SW480 (cell line): ENCODE measurements at regions not wholly inside any gene's neighbourhood (a gene's known extent, or its start where the extent isn't known, plus 50 kb on each side); places are given as distances from the start of the nearest gene placed in this dataset.

ENCODE experiments used
- DNase-seq: peaks from one replicate; pipeline ENCODE4 v3.0.0-alpha.2; 2016; ENCODE audit warnings: low spot score

DNA sequence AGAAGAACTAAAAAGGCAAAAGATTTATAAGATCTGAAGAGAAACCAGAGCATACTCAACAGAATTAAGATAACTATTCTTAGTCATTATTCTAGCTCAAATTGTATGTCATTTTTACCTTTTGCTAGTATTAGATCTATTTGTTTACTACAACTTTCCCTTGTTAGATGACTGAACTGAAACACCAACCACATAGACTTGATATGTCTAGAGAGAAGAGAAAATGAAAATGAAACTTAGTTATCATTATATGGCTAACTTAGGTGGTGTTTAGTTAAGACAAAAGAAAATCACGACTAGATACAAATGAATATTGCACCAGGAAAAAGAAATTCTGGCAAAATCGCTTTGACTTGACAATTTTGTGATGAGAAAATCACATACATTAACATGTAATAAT lies 690.8 kb downstream of the PCDH18 start:
- no peak for DNase-seq

DNA sequence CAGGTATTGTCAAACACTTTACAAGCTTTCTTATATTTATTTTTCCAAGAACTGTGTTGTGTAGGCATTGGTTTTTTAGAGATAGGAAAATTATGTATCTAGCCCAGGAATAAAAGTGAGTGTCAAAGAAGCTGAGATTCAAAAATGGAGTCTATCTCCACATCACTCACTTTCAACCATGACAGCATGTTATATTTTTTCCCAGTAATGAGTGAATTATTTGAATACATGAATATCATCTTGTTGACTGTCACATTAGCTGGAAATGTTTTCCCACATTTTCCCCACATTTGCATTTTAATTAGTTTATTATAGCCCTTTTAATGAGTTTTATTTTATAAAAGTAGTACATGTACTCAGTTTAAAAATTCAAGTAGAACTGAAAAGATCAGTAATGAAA lies 693.7 kb downstream of the PCDH18 start:
- no peak for DNase-seq

DNA sequence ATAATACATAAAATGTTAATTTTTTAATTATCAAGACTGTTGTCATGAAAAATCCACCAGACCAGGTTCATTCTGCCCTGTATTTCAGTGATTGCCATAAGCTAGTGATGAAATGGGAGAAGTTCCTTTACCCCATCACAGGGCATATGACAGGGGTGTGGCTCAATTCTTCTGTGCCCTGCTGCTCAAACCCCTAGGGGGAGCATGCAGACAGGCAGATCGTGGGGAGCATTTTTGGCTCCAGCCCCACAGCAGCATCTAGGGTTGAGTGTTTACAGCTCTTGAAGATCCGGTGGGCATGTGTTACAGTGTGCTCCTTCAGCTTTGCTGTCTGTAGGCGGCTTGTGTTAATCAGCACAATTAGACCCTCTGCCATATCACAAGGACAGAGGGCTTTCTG lies 700.7 kb downstream of the PCDH18 start:
- DNase-seq: no peak

DNA sequence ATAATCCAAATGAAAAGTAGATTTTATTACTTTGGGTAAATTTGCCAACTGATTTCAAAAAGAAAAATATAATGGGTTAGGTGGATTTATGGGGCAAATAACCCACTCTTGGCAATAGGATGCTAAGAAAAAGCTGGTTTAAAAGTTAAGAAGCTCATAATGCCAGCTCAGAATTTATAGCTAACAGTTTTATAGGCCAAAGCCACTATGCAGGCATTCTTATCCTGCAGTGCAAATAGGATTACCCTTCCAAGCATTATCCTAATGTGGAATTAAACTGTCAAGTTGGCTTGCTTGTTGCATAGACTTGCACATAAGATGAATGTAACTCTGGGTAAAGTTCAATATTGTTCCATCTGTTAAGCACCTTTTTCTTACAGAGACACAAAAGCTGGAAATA lies 703.0 kb downstream of the PCDH18 start:
- no peak for DNase-seq

DNA sequence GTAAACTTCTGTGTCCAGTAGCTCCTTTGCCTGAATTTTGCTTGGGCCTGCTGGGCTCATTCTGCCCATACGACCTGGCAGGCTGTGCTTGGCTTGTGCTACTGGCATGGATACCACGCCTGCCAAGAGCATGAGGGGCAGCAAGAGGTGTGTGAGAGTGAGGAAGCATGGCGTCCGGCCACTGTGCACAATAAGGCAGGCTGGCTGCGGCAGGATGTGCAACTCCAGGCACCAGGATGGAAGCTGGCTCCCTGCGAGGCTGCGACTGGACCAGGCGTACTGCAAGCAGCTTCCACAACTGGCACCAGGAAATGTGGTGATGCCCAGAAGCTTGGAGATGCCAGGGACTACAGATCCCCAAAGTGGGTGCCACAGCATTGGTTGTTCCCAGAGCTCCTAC lies 709.3 kb downstream of the PCDH18 start:
- DNase-seq: no peak

DNA sequence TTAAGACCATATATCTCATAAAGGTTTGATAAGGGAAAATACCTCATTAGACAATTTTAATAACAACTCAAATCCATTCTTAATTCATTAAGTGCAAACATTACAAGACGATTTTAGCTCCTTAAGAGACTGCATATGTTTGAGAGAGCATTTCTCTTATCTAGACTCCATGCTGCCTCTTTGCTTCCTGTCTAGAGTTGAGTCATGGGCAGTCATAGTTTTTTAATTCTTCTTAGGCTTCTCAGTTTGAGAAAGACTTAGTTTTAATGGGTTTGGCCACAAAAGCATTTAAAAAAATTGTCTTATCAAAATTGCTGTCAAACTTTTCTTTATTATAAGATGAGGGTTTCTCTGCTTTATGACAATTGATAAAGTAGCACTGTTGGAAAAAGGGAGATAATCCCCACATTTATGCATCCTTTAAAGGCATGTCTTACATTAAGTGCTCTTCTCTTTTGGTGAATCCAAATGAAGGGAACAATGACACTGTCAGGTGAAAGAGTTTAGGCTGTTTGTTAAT lies 713.4 kb downstream of the PCDH18 start:
- DNase-seq: no peak

DNA sequence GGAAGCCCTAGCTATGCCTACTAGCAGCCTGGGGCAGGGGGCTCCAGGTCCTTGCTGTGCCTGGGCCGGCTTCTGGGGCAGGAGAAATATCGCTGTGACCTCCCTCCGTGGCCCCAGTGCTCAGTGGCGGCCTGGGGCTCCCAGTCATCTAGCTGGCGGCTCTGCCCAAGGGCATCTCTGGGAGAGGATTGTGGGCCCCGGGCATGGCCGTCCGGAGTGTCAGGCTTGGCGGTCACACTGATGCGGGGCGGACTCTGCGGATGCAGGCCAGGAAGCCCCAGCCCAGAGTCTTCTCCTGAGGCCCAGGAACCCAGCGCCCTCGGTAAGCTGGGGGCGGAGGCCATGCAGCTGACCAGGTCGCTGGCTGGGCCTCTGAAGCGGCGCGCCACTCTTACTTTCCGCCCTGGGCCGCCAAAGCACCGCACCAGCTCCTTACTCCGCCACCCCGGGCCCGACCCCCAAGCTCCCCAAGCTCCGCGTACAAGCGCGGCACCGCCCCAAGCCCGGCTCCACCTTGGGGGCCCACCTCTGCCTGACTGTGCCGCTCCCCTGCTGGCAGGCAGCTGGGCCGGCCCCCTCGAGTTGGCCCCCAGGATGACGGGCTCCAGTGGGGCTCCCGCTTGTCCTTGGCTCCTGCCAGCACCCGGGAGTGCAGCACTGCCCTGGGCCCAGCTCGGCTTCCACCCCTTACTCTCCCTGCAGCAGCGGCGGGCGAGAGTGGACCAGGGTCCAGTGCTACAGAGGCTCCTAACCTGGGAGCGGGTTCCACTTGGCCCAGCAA lies 720.0 kb downstream of the PCDH18 start:
- DNase-seq: no peak

DNA sequence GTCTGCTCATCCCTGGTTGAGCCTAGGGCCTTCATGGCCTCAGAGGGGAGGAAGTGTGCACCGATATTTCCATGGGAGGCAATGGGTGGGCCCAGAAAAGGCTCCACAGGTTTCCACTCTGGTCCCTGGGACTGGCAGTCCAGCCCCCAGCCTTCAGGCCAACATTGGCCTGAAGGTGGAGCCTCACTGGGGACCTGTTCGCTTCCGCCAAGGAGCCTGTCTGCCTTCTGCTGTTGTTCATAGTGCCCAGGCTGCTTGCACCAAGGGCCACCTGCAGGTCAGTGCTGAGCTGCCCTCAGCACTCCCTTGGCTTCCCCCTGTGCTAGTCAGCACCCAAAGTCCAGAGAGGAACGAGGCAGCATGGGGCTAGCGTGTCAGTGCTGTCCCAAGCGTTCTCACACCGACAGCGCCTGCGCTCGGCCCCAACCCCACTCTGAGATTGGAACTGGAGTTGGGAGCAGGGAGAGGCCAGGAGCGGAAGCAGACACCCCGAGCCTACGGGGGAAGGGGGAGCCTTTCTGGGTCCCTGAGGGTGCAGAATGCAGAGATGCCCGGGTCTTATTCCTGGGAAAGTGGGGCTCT lies 720.7 kb downstream of the PCDH18 start:
- no peak for DNase-seq

DNA sequence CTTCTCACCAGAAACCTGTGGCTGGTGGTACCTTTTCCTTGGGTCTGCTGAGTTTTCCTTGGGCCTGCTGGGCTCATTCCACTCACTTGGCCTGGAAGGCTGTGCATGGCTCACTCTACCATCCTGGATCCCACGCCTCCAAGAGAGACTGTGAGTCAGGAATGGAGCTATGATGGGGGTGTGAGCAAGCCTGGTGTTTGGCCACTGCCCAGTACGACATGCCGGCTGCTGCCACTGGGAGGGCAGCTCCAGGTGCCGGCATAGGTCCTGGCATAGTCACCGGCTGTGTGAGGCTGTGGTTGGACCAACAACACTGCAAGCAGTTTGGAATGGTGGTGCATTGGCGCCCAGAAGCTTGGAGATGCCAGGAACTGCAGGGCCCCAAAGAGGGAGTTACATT lies 721.7 kb downstream of the PCDH18 start:
- DNase-seq: no peak

DNA sequence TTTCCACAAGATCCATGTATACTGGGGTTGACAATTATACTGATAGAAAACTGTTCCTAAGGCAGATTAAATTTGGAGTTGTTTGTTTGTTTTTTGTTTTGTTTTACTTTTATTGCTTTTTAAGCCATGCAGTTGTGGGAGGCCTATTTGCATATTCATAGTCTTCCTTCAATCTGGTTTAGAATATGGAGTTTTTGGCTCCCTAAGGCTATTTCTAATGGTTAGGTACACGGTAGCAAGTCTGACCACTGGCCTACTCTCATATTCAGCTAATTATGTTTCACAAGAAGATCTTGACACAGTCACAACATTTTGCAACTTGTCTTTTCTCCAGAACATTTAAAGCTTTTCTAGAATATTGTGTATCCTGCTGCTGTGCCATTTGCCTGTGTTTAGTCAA lies 725.5 kb downstream of the PCDH18 start:
- DNase-seq: no peak

DNA sequence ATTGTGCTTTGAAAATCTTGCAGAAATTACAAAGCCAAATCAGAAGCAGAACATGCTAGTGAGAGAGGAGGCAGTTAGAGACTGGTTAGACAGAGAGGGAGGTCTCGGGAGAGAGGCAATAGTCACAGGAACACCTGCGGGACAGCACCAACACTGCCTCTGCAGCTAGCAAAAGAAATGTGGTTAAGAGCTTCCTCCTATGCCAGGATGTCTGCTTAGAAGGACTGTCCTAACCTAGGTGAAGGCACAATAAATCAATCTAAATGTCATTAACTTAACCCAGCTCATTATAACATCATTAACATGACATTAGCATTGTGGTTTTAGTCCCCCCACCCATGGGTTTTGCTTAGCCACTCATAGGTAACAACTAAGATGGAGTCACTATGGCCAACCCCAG lies 726.7 kb downstream of the PCDH18 start:
- DNase-seq: no peak

DNA sequence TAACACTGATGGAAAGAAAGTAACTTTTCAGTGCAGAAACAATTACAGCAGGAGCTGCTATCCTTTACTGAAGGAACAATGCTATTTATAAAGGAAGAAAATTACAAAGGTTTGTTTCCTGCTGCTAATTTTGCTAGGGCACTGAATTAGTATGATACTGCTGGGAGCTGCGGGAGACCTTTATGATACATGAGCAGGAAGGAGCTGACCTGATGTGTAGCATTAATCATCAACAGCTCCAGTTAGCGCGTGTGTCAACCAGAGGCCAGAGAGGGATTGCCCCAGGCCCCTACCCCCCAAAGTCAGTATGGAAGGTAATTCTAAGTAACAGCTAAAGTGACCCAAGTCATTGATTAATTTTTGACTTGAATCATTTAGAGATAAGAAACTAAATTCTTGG lies 728.9 kb downstream of the PCDH18 start:
- DNase-seq: no peak

DNA sequence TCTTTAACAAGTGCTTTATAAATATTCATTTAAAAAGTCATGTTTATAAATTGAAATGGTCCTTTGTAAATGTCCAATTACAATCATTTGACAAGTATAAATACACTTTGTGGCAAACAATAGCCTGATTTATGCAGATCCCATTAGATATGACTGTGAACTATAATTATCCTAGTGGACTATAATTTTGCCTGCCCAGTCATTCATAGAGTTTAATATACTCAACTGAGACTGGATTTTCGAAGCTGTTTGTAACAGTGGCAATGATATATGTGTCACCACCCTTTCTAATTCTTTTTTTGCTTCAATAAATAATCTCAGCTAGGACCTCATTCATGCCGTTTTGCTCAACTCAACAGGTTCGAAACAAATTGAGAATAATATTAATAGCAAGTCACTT lies 732.0 kb downstream of the PCDH18 start:
- DNase-seq: no peak

DNA sequence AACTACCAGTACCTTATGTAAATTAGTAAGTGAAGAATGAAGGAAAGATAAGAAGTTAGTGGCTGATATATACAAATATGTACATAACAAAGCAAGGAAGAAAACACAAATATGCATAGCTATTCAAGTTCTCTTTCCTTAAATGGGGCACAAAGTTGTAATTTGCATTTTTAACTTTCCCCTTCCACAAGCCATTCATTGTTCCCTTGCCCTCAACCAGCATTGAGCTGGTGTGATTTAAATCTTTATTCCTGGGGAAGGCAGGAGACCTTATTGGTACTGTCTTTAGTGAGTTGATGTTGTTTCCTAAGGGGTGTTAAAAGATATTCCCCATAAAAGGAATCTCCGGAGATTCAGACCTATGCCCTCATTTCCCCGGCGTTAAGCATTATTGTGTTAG lies 735.3 kb downstream of the PCDH18 start:
- no peak for DNase-seq

DNA sequence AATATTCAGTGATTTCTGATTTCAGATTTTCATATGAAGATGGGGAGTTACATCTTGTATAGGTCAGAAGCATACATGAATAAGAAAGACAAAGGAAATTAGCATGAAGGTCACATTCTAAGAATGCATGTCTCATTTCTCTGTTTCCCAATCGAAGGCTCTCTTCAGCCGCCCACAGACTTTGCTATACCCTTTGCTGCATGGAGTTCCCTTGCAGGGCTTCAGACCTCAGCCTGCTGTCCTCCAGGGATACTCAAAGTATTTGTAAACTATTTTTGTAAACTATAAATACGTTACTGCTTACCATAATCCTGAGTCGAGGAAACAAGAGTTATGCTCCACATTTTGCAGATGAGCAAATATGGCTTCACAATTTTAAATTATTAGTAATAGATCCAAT lies 738.4 kb downstream of the PCDH18 start:
- DNase-seq: no peak

DNA sequence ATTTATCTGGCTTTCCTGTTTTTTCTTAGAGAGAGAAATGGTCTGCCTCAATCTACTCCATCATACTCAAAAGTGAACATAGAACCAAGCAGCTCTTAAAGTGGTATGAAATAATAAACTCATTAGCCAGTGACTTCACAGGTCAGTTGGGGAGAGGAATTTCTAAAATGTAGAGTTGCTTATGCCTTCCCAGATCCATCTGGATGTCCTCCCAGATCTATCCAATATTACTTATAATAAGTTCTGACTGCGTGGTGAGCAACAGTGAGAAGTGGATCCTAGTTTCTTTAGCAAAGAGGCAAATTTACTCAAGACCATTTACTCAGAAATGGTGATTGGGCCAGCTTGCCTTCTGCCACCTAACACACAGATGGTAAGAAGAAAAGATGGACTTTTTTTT lies 748.0 kb downstream of the PCDH18 start:
- no peak for DNase-seq

DNA sequence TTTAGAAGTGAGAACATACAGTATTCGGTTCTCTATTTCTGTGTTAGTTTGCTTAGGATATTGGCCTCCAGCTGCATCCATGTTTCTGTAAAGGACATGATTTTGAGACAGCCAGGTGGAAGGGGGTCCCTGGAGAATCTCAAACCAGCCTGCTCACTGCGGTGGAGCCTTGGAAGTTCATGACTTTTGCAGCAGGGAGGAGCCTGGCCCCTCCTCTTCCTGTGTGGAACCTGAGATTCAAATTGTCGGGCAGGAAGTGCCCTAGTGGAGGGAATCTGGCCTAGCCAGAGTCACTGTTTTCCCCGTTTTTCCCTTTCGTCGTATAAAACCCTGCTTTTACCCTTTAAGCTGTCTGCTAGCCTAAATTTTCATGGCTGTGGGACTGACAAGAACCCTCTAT lies 762.6 kb downstream of the PCDH18 start:
- no peak for DNase-seq

DNA sequence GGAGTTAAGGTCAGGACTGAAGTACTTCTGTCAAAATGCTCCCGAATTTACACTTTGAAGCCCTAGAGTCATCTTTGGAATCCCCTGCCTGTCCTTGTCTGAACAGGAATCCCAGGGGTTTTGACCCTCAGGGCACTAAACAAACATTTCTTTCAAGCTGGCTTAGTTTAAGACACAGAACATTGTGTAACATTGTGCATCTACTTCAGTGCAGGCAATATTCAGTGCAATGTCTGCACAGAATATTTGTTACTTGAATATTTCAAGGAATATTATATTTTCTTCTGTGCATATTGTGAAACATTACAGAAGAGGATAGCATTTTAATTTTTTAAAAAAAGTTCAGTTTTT lies 763.4 kb downstream of the PCDH18 start:
- no peak for DNase-seq

DNA sequence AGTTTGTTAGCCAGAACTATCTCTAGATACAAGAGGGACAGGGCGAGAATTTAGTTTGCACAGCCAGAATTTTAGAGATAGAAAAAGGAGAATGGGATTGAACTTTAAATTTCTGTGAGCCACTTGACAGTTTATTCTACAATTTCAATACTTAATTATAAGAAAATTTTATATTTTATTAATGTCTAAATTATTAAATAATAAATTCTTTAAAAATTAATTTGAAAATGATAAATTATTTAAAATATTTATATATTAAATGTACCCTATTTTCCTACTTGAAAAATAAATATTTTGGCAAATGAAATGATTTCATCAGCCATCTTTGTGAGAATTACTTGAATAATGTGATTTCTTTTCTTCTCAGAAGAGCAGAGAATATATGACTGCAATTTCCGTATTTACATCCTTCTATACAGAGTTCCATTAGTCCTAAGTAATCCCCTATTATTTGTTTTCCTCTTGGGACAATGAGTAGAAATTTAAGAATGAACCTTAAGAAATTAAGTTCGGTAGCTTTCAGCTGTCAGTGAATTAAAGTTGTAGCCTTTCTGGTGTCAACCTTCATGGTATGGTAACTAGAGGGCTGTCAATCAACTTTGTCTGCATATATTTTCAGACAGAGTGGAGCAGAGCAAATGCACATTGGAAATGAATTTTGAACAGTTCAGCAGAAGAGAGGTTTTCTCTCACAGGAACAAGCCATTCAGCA lies 763.9 kb downstream of the PCDH18 start:
- no peak for DNase-seq

DNA sequence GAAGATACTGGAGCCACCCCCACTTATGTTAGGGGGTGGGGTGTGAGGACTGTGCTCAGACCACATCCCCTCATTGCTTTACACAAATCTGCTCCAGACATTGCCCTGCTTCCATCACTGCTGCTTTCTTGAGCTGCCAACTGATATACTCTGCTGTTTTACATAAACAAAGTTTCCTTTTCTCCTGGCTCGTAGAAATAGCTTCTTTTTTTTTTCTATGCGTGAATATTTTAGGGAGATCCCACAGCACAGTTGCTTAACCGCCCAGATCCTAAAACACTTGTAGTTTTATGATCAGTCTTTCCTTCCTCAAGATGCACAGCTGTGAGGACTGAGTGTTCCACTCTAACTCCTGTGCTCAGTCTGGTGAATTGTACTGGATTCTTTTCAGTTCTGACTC lies 768.4 kb downstream of the PCDH18 start:
- no peak for DNase-seq

DNA sequence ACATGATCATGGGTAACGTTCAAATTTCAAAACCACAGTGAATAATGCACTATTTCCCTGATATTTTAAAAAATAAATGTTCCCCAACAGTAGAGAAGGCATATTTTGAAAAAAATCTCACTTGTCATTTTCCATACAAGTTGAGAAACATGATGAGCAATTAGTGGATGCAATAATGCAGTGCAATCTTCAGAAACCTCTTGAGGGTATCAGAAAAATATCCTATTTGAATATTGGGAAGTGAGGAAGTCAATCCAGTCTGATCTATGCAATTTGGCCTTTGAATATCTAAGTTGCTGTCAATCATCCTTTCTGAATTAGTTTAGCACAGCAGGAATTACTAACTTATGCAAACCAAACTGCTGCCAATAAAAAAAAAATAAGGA lies 776.8 kb downstream of the PCDH18 start:
- DNase-seq: no peak

DNA sequence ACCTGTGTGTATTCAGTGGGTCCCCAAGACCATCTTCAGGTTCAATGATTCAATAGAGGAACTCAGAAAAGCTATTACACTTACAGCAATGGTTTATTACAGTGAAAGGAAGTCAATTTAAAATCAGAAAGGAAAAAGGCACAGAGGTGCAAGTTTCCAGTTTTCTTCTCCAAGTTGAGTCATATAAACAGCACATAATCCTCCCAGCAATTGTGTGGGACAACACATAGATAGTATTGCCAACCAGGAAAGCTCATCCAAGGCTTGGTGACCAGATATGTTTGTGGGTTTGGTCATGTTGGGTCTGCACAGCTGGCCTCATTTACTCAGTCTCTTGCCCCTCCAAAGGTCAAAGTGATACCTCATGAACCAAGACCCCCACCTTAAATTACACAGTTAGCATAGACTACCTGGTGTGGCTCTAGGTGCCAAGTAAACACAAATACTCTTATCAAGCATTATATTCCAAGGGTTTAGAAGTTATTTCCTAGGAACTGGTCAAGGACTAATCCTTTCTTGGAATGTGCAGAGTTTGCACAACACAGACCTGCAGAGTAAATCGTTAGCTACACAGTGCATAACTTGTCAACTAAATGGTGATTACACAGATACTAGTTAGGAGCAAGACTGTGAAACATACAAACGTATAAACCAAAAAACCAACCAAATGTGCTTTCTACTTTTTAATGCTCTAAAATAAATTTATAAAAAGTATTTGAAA lies 777.3 kb downstream of the PCDH18 start:
- DNase-seq: no peak

DNA sequence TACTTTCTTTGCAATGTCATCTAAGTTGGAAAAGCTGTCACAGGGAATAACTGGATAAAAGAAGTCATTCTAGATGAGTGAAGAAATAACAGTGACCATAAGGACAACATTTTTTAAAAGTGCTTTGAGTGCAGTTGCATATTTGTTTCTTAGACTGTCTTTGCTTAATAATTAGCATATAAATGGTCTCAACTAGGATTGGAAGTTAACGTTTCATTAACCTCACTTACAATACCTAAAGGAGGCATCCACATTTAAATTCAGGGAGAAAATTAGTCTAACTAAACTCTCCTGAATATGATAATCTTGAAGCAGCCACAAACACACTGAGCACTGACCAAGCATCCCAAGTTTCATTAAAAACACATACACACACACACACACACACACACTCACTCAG lies 780.7 kb downstream of the PCDH18 start:
- DNase-seq: no peak
